ENCODE measurements at regions not wholly inside any gene's neighbourhood (a gene's known extent, or its start where the extent isn't known, plus 50 kb on each side); places are given as distances from the start of the nearest gene placed in this dataset.
"Not testable (repeated sequence)": the region's sequence is repeated elsewhere in the genome, so short reads cannot be mapped to it uniquely, and the experiment has no call there.

GRCh38 chr7:150158696-150159095, 164.5 kb upstream of the LRRC61 start:
- H3K4me3 ChIP-seq; H3K27ac ChIP-seq; DNase-seq; in situ Hi-C loops (cut with MboI; ENCODE audit: low pct_ligation_motif_present in 1 of 4, low pct_unique_long_range_greater_than_20kb in 1 of 4, low sequenced_read_pairs in 3 of 4); H3K4me1 ChIP-seq; intact Hi-C loops (cut with DNase I; ENCODE audit: low total_unique reads); H3K36me3 ChIP-seq; H3K27me3 ChIP-seq; H3K9me3 ChIP-seq: not testable (repeated sequence)
- WGBS, 2 donors (ENCODE audit: low coverage in 1 of 2) = 93% methylated on average over 11 of the region's 15 CpGs; no CpG with 5 or more reads in 1 of the 2 donors

DNA sequence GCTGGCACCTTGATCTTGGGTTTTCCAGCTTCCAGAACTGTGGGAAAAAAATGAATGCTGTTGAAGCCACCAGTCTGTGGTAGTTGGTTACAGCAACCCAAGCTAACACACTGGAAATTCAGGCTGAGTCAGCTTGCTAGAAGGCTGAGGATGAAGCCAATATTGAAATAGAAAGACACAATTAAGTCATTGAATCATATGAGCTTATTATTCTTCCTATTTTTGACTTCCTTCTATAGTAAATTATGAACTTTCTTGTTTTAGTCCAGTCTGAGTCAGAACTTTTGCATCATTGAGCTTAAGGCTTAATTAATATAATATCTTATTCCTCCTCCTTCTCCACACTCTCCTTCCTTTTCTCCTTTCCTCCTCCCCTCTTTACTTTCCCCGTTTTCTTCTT, 153.6 kb upstream of the LRRC61 start:
- in situ Hi-C loops (cut with MboI; ENCODE audit: low pct_ligation_motif_present in 1 of 4, low pct_unique_long_range_greater_than_20kb in 1 of 4, low sequenced_read_pairs in 3 of 4); intact Hi-C loops (cut with DNase I; ENCODE audit: low total_unique reads); H3K27ac ChIP-seq; H3K4me3 ChIP-seq; H3K36me3 ChIP-seq; DNase-seq; H3K4me1 ChIP-seq; H3K9me3 ChIP-seq; H3K27me3 ChIP-seq: not testable (repeated sequence)
- WGBS, 2 donors (ENCODE audit: low coverage in 1 of 2) = 71 to 85% methylated on average over 1 of the region's 1 CpG

DNA sequence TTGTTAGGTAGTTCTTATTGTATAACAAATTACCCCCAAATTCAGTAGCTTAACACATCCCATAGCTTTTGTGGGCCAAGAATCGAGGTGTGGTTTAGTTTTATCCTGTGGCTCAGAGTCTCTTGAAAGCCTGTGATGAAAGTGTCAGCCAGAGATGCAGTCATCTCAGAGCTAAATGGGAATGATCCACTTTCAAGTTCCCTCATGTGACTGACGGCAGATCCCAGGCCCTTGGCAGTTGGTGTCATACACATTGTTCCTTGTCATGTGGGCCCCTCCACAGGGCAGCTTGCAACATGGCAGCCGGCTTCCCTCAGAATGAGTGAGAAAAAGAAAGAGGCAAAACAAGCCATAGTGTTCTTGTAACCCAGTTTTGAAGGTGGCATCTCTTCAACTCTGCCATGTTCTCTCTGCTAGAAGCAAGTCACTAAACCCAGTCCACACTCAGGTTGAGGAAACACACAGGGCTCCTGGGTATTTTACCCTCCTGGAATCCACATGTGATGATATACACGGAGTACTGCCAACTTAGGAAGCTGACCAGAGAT, 153.1 kb upstream of the LRRC61 start:
- H3K9me3 ChIP-seq; intact Hi-C loops (cut with DNase I; ENCODE audit: low total_unique reads); H3K27ac ChIP-seq; H3K27me3 ChIP-seq; H3K4me1 ChIP-seq; H3K4me3 ChIP-seq; DNase-seq; in situ Hi-C loops (cut with MboI; ENCODE audit: low pct_ligation_motif_present in 1 of 4, low pct_unique_long_range_greater_than_20kb in 1 of 4, low sequenced_read_pairs in 3 of 4); H3K36me3 ChIP-seq: not testable (repeated sequence)
- 100% methylated on average over 2 of the region's 4 CpGs; no CpG with 5 or more reads in 1 of the 2 donors for WGBS, 2 donors (ENCODE audit: low coverage in 1 of 2)

GRCh38 chr7:150183602-150184001, 139.6 kb upstream of the LRRC61 start:
- H3K27ac ChIP-seq; H3K4me3 ChIP-seq; intact Hi-C loops (cut with DNase I; ENCODE audit: low total_unique reads); H3K27me3 ChIP-seq; H3K9me3 ChIP-seq; H3K4me1 ChIP-seq; H3K36me3 ChIP-seq; in situ Hi-C loops (cut with MboI; ENCODE audit: low pct_ligation_motif_present in 1 of 4, low pct_unique_long_range_greater_than_20kb in 1 of 4, low sequenced_read_pairs in 3 of 4): not testable (repeated sequence)
- WGBS, 2 donors (ENCODE audit: low coverage in 1 of 2) = 86% methylated on average over 1 of the region's 1 CpG; no CpG with 5 or more reads in 1 of the 2 donors
- peak; percentile 8 for DNase-seq

GRCh38 chr7:150189963-150190362, 133.2 kb upstream of the LRRC61 start:
- intact Hi-C loops (cut with DNase I; ENCODE audit: low total_unique reads); H3K36me3 ChIP-seq; in situ Hi-C loops (cut with MboI; ENCODE audit: low pct_ligation_motif_present in 1 of 4, low pct_unique_long_range_greater_than_20kb in 1 of 4, low sequenced_read_pairs in 3 of 4): not testable (repeated sequence)

DNA sequence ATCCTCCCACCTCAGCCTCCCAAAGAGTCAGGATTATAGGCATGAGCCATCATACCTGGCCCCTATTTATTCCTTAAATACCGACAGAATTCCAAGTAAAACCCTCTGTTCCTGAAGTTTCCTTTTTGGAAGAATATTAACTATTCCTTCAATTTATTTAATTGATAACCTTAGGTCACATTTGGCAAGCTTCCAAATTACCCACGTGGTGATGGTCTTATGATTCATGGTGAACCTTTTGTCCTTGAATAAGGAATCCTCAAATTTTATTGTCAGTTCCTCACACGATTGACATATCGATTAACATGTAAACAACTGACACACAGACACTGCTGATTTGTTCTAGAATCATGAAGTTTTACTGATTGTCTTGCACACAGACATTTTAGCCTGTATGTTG, 130.6 kb upstream of the LRRC61 start:
- DNase-seq; intact Hi-C loops (cut with DNase I; ENCODE audit: low total_unique reads); H3K27ac ChIP-seq; H3K4me3 ChIP-seq; in situ Hi-C loops (cut with MboI; ENCODE audit: low pct_ligation_motif_present in 1 of 4, low pct_unique_long_range_greater_than_20kb in 1 of 4, low sequenced_read_pairs in 3 of 4); H3K9me3 ChIP-seq; H3K4me1 ChIP-seq; H3K27me3 ChIP-seq; H3K36me3 ChIP-seq: not testable (repeated sequence)
- WGBS, 2 donors (ENCODE audit: low coverage in 1 of 2) = 79 to 81% methylated on average over 4 of the region's 4 CpGs

More at GRCh38 chr7:150189963-150190362, 133.2 kb upstream of the LRRC61 start:
- H3K4me1 ChIP-seq, H3K9me3 ChIP-seq, DNase-seq, H3K4me3 ChIP-seq, H3K27ac ChIP-seq, H3K27me3 ChIP-seq: not testable (repeated sequence)
- WGBS, 2 donors (ENCODE audit: low coverage in 1 of 2) = 36 to 62% methylated on average over 1 of the region's 1 CpG

DNA sequence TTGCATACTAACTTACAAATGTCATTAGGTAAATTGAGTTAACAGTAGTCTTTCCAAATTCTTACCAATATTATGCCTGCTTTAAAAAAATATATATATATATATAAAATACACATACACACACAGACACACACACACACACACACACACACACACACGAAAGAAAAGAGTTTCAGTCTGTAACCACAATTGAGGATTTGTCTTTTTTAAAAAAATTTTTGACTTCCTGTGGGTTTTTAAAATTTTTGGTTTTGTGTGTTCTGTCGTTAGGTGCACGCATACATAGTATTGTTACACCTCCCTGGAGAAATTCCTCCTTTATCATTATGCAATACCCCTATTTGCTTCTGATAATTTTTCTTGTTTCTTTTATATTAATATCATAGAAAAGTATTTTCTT, 129.3 kb upstream of the LRRC61 start:
- intact Hi-C loops (cut with DNase I; ENCODE audit: low total_unique reads); H3K4me3 ChIP-seq; H3K36me3 ChIP-seq; in situ Hi-C loops (cut with MboI; ENCODE audit: low pct_ligation_motif_present in 1 of 4, low pct_unique_long_range_greater_than_20kb in 1 of 4, low sequenced_read_pairs in 3 of 4); H3K4me1 ChIP-seq; H3K9me3 ChIP-seq; DNase-seq; H3K27ac ChIP-seq; H3K27me3 ChIP-seq: not testable (repeated sequence)
- 67 to 75% methylated on average over 3 of the region's 3 CpGs for WGBS, 2 donors (ENCODE audit: low coverage in 1 of 2)

Small RNA genes lying in the stretch of these regions (small RNA-seq; reads per million reads assigned to genes)
- gene AC092666.2 = 0 reads per million in 4 donors
